HTR-8/SVneo (cell line): ENCODE measurements at regions not wholly inside any gene's neighbourhood (a gene's known extent, or its start where the extent isn't known, plus 50 kb on each side); places are given as distances from the start of the nearest gene placed in this dataset.
A peak's percentile ranks its signal among the peaks of the same experiment; 100 is the strongest.
"Not testable (repeated sequence)": the region's sequence is repeated elsewhere in the genome, so short reads cannot be mapped to it uniquely, and the experiment has no call there.

Source experiments
- DNase-seq: peaks from one replicate; pipeline ENCODE4 v3.0.0; 2011; ENCODE audit warnings: low spot score, mixed read lengths; ENCODE audit not compliant: insufficient read length
- FAIRE-seq: peaks from 2 replicates; lab custom pipeline; 2011; peaks lifted over from hg19 to GRCh38; lab: Jason Lieb, UNC

DNA sequence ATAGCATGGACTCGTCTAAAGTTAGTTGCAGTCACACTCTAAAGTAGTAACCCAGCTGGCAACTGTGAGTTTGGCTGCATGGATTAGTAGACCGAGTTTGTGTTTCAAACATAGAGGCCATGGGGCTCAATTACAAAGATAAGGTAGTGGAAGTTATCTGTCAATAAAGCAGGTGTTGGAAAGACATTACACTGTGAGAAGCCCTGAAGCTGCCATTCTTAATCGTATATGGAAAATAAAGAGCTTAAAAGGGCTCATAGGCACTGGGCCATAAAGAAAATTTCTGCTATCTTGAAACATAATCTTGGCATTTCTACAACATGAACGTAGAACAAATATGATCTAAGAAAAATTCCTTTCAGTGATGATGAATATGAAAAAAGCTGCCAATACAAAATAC, 837.7 kb downstream of the REEP3 start:
- FAIRE-seq (no peak), DNase-seq (no peak)

DNA sequence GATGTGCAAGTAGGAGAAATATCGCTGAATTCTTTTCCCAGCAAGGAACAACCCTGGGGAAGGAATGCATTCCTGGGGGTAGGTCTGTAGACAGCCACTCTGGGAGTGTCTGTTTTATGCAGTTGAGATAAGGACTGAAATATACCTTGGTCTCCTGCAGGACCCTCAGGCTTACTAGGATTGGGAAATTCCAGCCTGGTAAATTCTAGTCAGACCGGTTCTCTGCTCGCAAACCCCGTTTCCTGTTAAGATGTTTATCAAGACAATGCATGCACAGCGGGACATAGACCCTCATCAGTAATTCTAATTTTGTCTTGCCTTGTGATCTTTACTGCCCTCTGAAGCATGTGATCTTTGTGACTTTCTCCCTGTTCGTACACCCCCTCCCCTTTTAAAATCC, 839.0 kb downstream of the REEP3 start:
- not testable (repeated sequence) for FAIRE-seq, DNase-seq

DNA sequence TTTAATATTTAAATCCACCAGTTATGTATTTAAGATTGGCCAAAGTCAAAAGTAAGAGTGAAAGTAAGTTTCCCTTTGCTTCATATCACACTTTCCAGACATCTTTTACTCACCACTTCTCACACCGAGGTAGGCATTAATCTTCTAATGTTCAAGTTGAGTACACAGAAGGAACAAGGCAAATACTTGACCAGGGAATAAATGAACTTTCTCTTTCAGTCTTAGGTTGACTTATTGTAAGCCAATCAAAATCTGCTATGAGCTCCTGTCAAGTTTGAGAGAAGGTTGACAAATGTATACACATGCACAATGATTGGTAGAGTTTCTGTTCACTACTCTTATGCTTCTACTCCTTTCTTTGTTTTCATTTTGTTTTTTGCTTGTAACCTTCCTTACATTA, 842.5 kb downstream of the REEP3 start:
- FAIRE-seq, result no peak

DNA sequence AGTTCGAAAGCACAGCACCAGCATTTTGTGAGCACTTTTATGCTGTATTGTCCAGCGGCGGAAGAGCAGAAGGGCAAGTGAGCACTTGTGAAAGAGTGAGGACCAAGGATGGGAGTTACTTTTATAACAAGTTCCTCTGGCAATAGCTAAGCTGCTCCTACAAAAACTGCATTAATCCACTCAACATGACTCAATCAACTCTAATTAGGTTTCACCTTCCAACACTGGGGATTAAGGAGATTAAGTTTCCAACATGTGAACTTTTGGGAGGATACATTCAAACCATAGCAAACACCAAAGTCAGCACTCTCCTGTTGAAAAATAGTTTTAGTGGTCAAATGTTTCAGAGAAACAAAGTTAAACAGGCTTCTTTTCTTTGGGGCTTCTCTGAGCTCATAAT, 844.5 kb downstream of the REEP3 start:
- FAIRE-seq (no peak), DNase-seq (no peak)

More for the DNA sequence above, 842.5 kb downstream of the REEP3 start:
- no peak for DNase-seq

DNA sequence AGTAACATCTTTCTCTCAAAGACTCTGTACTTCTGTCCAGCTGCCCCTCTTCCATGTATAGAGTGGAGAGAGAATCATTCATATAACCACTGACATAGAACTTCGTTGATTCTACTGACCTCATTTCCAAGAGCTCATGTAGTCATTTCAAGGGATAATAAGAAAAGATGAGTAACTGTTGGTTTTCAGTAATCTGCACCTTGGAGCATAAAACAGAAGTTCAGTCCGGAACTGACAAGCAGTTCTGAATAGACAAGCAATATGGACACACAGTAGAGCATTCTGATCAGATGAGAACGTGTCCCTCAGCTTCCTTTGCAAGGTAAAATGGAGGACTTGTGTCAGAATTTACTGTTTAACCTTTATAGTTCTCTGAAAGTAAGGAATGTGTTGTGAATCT, 847.1 kb downstream of the REEP3 start:
- DNase-seq, result no peak
- FAIRE-seq, result no peak

DNA sequence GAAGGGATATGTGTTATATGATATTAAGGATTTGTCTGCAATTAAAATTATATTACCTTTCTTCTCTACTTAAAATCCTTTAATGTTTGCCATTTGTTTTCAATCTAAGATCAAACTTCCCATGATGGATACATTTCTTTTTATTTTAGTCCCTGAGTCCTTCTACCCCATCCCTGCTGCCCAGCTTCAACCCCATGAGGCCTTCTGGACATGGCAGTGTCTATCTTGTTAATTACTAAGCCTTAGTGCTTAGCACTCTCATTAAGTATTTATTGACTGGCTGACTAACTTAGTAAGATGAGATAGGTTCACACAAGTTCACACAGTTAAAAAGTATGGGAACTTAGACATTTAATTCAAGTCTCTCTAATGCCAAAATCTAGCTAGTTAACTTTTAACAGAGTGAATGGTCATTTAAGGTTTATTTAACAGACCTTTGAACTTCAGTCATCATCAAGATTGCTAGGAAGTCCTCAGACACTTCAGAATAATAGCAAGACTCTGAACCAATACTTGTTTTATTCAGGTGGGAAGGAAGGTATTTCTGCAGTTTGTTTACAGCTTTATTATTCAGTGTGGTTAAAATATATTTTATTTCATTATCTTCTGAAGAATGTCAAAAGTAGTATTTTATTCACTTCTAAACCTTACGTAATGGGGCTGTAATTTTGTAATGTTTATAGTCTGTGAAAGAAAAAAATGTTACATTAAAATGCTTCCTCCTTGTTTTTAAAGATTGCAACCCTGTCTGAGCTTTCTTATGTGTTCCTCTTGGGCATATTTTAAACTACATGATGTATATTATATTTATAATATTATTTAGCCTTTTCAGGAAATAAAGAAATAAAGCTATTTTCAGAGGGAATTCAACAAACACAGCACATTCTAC, 848.9 kb downstream of the REEP3 start:
- FAIRE-seq, result no peak
- DNase-seq, result no peak

DNA sequence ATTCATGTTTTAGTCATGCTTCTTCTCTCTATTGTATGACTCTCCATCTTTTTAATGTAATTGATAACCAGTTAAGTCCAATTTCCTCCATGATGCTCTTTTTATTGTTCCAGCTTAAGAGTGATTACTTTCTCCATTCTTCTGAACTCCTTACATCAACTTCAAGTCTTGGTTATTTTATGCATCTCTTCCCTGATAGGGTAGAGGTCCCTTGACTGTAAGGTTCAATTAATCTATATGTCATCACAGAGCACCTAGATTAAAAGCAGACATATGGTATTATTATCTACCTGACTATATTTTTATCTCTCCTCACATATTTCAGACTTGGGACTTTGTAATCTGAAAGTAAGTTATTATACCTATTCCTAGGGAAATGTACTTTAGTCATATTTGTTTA, 853.1 kb downstream of the REEP3 start:
- DNase-seq (no peak), FAIRE-seq (no peak)

DNA sequence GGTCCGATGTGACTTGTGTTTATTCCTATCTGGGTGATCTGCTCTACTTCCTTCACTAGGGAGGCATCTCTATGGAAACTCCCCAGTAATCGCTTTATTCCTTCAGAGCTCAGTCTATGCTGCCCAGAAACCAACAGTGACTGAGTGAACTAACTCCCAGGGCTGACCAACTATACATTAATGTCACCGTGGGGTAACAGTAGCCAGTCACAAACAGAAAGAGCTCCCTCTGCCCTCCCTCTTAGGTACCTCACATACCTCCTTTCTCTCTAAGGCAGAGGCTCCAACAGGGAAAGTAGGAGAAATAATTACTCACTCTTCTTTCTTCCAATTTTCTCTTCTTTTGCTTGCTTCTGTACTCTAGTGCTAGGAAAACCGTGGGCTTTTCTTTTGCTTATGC, 855.0 kb downstream of the REEP3 start:
- DNase-seq, result no peak
- no peak for FAIRE-seq

DNA sequence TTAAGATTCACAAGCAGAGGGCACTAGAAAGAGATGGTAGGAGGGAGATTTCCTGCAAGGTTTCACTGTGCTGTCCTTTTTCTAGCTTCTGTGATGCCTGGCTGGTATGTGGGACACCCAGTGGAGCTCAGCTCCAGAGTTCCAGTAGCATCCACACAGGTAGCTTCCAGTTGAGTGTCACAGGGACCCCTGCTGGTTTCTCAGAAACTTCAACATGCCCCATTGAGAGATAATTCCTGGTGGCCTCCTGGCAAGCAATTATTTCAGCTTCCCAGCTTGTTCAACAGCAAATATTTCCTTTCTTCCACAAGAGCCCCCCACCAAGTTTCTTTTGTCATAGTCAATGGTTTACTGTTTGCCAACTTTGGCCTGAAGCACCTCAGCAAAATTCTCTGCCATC, 858.7 kb downstream of the REEP3 start:
- DNase-seq (no peak), FAIRE-seq (no peak)

DNA sequence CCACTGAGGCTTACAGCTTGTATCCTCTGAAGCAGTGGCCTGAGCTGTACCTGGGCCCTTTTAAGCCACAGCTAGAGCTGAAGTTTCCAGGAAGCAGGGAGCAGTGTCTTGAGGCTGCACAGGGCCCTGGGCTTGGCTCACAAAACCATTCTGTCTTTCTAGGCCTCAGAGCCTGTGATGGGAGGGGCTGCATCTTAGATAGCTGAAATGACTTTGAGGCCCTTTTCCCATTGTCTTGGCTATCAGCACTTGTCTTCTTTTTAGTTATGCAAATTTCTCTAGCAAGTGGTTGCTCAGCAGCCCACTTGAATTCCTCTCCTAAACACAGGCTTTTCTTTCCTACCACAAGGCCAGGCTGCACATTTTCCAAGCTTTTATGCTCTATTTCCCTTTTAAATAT, 864.2 kb downstream of the REEP3 start:
- FAIRE-seq, result no peak
- DNase-seq, result no peak

DNA sequence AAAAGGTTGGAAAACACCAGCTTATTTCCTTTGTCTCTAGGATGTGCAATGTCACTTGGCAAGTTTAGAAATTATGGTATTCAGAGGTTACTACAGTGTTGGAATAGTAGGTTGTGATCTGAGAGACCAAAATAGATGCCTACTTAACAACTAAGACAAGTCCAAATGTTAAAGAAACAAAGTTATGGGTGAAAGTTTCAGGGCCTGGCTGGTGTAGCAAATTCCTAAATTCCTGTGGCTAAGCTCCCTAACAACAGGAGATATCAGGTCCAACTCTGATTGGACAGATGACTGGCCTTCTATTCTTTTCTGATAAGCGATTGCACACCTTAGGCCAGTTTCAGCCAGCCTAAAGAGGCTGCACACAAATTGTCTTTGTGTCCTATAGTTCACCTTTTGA, 873.5 kb downstream of the REEP3 start:
- no peak for DNase-seq

DNA sequence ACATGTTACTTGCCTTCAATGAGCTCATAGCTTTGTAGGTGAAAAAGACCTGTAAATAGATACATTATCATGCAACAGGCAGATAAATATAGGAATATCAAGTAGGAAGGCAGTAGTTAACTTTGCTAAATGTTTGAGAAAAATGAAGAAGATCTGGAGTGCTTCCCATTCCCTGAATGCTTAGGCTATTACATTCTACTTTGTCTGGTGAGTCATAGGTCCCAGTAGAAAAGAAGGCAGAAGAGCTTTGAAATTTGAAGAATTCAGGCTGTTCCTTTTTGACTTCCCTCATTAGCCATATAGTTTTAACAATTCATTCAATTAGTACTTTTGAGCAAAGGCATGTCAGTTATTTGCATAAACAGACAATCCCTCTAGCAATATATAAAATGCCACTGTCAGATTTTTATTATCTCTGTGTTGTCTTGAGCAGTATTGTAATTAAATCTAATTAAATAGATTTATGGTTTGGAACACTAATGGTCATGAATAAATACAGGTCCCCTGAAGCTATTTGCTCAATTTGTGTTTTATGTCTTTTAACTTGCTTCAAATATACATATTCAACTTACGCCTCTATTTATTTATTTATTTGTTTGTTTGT, 875.0 kb downstream of the REEP3 start:
- FAIRE-seq (no peak), DNase-seq (peak; percentile 28)

More for the DNA sequence above, 873.5 kb downstream of the REEP3 start:
- no peak for FAIRE-seq

DNA sequence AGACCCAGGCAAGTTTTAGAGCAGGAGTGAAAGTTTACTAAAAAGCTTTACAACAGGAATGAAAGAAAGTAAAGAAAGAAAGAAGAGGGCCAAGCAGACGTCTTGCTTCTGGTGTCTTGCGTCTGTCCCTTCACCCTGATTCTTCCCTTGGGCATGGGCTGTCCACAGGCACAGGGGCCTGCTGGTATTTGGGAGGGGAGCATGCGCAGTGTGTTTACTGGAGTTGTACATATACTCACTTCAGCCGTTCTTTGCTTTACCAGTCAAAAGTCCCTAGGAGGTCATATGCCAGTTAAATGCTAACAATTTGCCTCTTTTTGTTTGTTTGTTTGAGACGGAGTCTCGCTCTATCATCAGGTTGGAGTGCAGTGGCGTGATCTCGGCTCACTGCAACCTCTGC, 875.9 kb downstream of the REEP3 start:
- no peak for DNase-seq
- FAIRE-seq, result no peak

DNA sequence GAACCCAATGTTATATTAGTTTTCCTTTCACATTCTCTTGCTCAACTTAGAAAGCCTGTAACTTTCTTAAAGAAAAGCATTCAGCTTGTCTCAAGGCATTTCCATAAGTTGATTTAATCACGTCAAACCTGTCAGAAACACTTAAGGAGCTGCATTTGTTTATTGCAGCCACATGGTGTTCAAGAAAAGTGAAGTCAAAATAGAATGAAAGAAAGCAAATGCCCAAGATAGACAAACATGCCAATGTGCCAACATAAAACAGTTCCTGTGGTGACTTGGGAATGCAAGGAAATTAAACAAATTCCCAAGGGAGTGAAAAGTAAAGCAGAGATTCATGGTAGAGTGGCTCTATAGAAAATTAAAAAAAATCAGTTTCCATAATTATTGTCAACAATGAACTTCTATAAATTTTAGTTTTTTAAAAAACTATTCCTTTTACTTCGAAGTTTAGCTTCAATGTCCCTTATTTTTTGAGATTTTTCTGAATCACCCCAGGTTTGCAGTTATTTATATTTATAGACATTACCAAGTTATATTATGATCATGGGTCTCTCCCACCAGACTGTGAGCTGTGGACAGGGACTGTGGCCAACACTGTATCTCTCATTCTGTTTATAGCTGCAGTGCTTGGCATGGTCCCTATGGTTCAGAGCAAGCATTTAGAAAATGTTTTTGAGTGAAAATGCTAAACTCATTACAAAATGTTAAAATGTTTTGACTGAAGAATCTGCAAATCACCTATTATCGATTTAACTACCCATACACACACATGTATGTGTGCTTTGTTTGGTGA, 887.4 kb downstream of the REEP3 start:
- DNase-seq, result no peak

DNA sequence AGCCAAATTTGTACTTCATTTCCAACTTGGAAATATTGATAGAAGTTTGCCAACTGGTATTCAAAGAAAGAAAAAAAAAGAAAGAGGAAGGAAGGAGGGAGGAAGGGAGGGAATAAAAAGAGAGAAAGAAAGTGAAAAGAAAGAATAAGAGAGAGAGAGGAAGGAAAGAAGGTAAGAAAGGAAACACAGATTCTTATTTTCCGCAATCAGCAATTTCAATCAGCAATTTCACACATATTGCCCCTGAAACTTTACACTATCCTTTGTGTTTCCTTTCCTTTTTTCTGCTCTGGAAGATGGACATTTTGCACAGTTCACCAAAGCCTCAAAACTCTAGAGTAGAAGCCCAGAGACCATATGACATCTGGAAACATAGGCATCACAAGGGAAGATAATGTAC, 888.1 kb downstream of the REEP3 start:
- no peak for DNase-seq
- no peak for FAIRE-seq

More for the DNA sequence above, 887.4 kb downstream of the REEP3 start:
- FAIRE-seq, result no peak

DNA sequence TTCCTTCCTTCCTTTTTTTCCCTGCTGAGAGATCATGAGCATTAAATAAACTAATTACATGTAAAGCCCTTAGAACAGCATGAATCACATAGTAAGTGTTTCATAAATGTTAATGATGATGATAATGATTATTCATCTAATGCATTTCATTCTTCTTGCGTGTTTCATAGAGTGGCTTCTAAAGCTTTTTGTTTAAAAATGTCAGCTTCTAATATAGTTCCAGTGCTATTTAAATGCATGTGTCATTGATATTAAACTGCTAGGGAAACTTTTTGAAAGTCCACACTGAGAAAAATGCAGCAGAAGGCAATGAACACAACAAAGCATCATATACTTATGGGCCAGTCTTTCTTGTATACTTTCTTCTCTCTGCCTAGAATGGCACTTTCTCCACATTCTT, 894.8 kb downstream of the REEP3 start:
- DNase-seq (no peak), FAIRE-seq (no peak)

DNA sequence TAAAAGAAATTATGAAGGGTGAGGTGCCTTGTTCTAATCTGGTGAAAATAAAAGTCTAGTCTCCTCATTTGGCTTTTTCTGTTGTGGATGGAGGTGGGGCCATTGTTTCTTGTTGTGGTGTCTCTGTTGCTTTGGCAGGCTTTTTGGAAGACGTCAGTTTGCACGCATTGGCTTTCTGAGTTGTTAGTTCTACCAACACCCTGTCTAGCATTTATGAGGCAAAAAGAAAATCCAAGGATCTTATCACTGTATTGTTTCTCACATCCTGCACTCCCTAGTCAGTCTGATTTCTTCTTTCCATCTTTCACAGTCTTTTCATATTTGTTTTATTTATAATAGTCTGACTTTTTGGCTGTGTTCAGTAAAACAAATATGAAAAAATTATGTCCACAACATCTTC, 898.3 kb downstream of the REEP3 start:
- no peak for DNase-seq
- FAIRE-seq, result no peak

DNA sequence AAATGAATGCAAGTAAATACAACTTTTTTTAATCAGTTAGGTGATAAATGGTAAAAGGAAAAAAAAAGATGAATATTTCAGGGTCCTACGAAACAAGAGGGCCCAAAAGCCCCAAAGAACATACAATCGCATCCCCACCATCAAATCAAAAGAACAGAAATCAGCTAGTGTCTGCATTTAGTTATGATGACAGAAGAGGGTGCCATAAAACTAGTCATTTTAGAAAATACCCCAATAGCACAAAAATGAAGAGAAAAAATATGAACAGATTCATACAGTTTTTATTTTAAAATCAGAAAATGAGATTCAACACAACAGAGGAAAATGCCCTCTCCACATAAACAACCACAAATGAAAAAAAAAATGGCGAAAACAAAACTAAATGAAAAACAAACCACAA, 905.5 kb downstream of the REEP3 start:
- FAIRE-seq (no peak), DNase-seq (no peak)

DNA sequence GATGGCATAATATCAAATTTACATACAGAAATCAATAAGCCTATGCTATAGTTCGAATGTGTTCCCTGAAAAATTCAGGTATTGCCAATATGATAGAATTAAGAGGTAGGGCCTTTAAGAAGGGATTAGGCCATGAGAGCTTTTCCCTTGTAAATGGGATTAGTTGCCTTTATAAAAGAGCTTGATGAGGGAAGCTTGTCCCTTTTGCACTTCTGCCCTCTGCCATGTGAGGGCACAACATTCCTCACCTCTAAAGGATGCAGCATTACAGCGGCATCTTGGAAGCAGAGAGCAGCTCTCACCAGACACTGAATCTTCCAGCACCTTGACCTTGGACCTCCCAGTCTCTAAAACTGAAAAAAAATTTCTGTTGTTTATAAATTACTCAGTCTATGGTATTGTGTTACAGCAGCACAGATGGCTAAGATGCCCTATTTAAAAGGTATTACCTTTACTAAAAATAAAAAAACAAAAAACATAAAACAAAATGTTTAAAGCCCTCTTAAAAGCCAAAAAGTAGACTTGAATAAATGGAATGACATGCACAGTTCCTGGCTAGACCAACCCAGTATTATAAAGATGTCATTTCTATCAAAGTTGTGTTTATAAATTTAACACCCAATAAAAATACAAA, 909.6 kb downstream of the REEP3 start:
- FAIRE-seq (no peak), DNase-seq (no peak)

DNA sequence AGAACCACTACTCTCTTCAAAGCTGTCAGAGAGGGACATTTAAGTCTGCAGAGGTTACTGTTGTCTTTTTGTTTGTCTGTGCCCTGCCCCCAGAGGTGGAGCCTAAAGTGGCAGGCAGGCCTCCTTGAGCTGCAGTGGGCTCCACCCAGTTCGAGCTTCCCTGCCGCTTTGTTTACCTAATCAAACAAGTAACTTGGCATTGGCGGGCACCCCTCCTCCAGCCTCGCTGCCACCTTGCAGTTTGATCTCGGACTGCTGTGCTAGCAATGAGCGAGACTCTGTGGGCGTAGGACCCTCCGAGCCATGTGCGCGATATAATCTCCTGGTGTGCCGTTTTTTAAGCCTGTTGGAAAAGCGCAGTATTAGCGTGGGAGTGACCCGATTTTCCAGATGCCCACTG, 920.7 kb downstream of the REEP3 start:
- FAIRE-seq, DNase-seq: not testable (repeated sequence)
